ELR (cell line): ENCODE measurements at regions not wholly inside any gene's neighbourhood (a gene's known extent, or its start where the extent isn't known, plus 50 kb on each side); places are given as distances from the start of the nearest gene placed in this dataset.
A peak's percentile ranks its signal among the peaks of the same experiment; 100 is the strongest.

ENCODE experiments used
- DNase-seq: peaks from one replicate; pipeline ENCODE4 v3.0.0-alpha.2; 2015; ENCODE audit warnings: low read depth

- DNase-seq, result no peak
Observed at GRCh38 chr4:136925203-136925602, 607.1 kb downstream of the PCDH18 start.

DNA sequence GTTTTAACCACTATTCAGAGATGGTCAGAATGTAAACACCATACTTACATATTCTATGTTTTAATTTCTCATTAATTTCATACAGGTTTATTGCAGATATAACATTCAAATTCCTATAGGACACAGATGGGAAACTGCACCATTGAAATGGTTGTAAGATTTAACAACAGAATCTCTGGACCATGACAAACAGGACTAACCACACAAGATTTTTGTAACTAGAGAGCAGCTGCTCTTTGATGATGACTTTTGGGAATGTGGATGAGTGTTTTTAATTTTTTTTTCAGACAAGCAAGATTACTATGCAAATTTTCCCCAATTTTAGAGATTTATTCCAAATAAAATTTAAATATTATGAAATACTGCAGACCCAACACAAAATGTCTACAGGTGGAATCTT lies 610.2 kb downstream of the PCDH18 start:
- DNase-seq, result no peak

GRCh38 chr4:136920092-136920881 lies 612.0 kb downstream of the PCDH18 start:
- no peak for DNase-seq

- no peak for DNase-seq
Observed at GRCh38 chr4:136918772-136919171, 613.5 kb downstream of the PCDH18 start.

GRCh38 chr4:136917312-136918110 lies 614.8 kb downstream of the PCDH18 start:
- no peak for DNase-seq

GRCh38 chr4:136909626-136910025 lies 622.7 kb downstream of the PCDH18 start:
- DNase-seq, result peak; percentile 3

GRCh38 chr4:136908122-136908521 lies 624.2 kb downstream of the PCDH18 start:
- no peak for DNase-seq

GRCh38 chr4:136900696-136901095 lies 631.6 kb downstream of the PCDH18 start:
- DNase-seq, result peak; percentile 7

DNA sequence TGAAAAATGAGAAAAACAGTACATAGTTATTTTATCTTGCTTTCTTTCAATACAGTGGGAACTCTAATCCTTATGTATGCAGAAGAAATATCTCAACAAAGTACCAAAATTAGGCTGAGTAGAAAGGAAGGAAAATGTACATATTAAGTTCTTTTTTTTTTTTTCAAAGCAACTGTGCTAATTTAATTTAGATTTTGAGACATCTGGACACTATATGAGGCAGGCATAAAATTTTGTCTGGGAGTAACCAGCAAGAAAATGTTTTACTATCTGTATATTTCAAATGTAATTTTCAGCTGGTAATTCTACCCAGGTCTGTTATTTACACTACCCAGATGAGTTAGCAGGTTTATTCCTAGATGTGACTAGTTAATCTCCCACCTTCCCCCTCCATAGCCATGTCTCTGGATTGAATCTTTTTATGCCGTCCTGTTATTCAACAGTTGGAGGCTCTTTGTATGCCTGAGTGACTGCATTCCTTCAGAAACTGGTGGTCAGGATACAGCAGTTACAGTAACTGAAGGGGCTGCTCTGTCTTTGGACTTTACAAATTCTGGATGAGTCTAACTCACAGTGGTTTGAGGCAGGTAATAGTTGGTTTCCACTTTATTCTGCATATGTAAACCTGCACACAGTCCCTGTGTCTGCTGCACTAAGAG lies 633.6 kb downstream of the PCDH18 start:
- no peak for DNase-seq

DNA sequence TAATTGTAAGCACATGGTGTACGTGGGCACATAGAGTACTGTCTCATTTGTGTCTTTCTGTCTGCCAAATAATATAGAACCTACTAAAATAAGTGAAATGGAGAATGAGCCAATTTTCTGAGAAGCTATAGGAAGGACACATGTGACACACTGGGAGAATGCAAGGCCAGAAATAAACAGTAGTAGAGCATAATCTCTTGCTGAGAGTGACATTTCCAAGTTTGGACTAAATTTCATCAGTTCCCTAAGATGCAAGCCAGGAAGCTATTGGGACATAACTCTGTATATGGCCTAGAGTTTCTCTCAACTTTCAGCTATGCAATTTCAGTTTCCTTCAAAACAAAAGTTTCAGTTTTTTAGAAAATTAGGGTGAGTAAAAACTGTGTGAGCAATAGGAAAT lies 638.7 kb downstream of the PCDH18 start:
- DNase-seq, result no peak

- DNase-seq, result no peak
Observed at GRCh38 chr4:136881666-136882065, 650.6 kb downstream of the PCDH18 start.

- DNase-seq, result no peak
Observed at GRCh38 chr4:136873555-136873954, 658.7 kb downstream of the PCDH18 start.

DNA sequence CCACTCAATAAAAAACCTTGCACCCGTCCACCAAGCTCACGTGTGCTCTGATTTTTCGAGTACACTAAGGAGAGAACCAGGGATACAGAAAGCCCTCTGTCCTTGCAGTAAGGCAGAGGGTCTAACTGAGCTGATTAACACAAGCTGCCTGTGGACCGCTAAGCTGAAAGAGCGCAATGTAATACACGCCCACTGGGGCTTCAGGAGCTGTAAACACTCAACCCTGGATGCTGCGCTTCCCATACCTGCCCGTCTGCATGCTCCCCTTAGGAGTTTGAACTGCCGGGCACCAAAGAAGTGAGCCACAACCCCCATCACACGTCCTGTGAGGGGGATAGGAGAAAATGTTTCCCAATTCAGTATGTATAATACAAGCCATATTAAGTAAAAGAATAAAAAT lies 664.8 kb downstream of the PCDH18 start:
- no peak for DNase-seq

- no peak for DNase-seq
Observed at GRCh38 chr4:136865526-136865925, 666.8 kb downstream of the PCDH18 start.

- DNase-seq, result peak; percentile 80
Observed at GRCh38 chr4:136864604-136865185, 667.6 kb downstream of the PCDH18 start.

GRCh38 chr4:136863756-136864155 lies 668.5 kb downstream of the PCDH18 start:
- peak; percentile 20 for DNase-seq

DNA sequence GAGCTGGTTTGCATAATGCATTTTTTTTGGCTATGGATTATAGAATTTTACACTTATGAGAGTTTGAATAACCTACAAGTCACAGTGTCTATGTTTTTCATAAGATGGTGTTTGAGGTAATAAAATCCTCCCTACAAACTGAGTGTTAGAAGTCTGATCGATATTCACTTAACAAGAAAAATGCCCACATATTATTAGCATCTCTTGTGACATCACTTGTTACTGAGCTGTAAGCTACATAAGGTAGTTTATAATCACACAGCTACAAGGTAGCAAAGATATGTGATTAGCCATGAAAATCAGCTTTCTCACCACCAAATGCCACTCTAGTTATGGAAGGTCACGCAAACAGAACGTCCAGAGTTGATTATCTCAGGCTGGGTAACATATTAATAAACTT lies 669.6 kb downstream of the PCDH18 start:
- no peak for DNase-seq

- no peak for DNase-seq
Observed at GRCh38 chr4:136861091-136861490, 671.2 kb downstream of the PCDH18 start.

DNA sequence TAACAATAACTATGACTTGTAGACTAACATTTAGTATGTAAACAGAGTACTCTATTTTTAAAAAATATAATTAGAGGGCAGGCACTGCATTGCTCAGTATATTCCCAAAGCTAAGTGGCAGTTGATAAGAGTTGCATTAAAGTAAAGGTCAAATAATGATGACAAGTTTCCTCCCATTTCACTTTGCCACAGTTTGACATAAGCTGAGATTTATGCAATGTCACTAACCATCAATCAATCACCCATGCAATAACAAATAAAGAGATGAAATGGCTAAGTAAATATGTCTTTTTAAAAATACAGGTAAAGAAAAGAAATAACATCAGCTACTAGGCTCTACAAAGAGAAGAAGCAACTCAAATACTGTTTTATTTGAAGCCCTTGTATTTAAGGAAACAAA lies 673.4 kb downstream of the PCDH18 start:
- no peak for DNase-seq

- no peak for DNase-seq
Observed at GRCh38 chr4:136855886-136856285, 676.4 kb downstream of the PCDH18 start.

DNA sequence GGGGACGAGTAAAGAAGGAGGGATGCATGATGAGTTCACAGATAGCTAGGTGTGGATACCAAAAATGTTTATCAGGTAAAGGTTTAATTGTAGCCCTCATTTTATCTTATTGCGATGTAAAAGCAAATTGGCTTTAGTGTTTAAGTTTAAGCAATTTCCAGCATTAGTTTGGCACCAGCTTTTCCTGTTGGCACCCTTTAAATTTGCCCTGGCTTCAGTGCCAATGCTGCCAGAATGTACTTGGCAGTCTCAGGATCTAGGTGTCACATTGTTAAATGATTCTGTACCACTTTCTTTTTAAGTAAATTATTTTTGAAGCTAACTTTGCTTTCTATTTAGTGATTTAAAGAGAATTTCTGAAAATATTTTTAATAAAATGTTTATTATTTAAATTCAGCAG lies 681.8 kb downstream of the PCDH18 start:
- no peak for DNase-seq

DNA sequence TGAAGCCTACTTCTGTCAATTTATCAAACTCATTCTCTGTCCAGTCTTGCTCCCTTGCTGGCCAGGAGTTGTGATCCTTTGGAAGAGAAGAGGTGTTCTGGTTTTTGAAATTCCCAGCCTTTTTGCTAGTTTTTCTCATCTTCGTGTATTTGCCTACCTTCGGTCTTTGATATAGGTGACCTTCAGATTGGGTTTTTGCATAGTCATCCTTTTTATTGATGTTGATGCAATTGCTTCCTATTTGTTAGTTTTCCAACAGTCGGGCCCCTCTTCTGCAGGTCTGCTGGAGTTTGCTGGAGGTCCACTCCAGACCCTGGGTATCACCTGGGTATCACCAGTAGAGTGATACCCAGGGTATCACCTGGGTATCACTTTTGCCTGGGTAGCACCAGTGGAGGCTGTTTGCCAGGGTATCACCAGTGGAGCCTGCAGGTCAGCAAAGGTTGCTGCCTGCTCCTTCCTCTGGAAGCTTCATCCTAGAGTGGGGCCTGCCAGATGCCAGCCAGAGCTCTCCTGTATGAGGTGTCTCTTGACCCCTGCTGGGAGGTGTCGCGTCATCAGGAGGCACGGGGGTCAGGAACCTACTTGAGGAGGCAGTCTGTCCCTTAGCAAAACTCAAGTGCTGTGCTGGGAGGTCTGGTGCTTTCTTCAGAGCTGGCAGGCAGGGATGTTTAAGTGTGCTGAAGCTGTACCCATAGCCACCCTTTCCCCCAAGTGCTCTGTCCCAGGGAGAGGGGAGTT lies 684.2 kb downstream of the PCDH18 start:
- DNase-seq, result no peak
